ENCODE measurements at regions not wholly inside any gene's neighbourhood (a gene's known extent, or its start where the extent isn't known, plus 50 kb on each side); places are given as distances from the start of the nearest gene placed in this dataset.
"Not testable (repeated sequence)": the region's sequence is repeated elsewhere in the genome, so short reads cannot be mapped to it uniquely, and the experiment has no call there.

- no peak for DNase-seq
Observed at GRCh38 chr14:39722547-39723273, 290.5 kb upstream of the FBXO33 start.

GRCh38 chr14:39716987-39717570 lies 284.8 kb upstream of the FBXO33 start:
- DNase-seq: peak; percentile 60

GRCh38 chr14:39712293-39712999 lies 280.2 kb upstream of the FBXO33 start:
- no peak for DNase-seq

GRCh38 chr14:39704594-39704993 lies 272.4 kb upstream of the FBXO33 start:
- no peak for DNase-seq

GRCh38 chr14:39694341-39694740 lies 262.1 kb upstream of the FBXO33 start:
- DNase-seq: no peak

GRCh38 chr14:39683691-39684260 lies 251.5 kb upstream of the FBXO33 start:
- no peak for DNase-seq

- no peak for DNase-seq
Observed at GRCh38 chr14:39682582-39682981, 250.3 kb upstream of the FBXO33 start.

- no peak for DNase-seq
Observed at GRCh38 chr14:39681782-39682399, 249.7 kb upstream of the FBXO33 start.

- DNase-seq: no peak
Observed at GRCh38 chr14:39680777-39681176, 248.5 kb upstream of the FBXO33 start.

GRCh38 chr14:39673734-39674133 lies 241.5 kb upstream of the FBXO33 start:
- DNase-seq: peak; percentile 33

- DNase-seq: no peak
Observed at GRCh38 chr14:39673270-39673711, 241.1 kb upstream of the FBXO33 start.

- DNase-seq: no peak
Observed at GRCh38 chr14:39668449-39668848, 236.2 kb upstream of the FBXO33 start.

- no peak for DNase-seq
Observed at GRCh38 chr14:39666386-39666785, 234.2 kb upstream of the FBXO33 start.

- DNase-seq: no peak
Observed at GRCh38 chr14:39665075-39665475, 232.8 kb upstream of the FBXO33 start.

- no peak for DNase-seq
Observed at GRCh38 chr14:39664646-39665045, 232.4 kb upstream of the FBXO33 start.

GRCh38 chr14:39641224-39641623 lies 209.0 kb upstream of the FBXO33 start:
- DNase-seq: no peak

GRCh38 chr14:39639009-39639408 lies 206.8 kb upstream of the FBXO33 start:
- DNase-seq: not testable (repeated sequence)

GRCh38 chr14:39628087-39628486 lies 195.9 kb upstream of the FBXO33 start:
- no peak for DNase-seq

- DNase-seq: no peak
Observed at GRCh38 chr14:39626589-39627576, 194.7 kb upstream of the FBXO33 start.

- no peak for DNase-seq
Observed at GRCh38 chr14:39621678-39622077, 189.4 kb upstream of the FBXO33 start.

- DNase-seq: no peak
Observed at GRCh38 chr14:39621223-39621622, 189.0 kb upstream of the FBXO33 start.

- no peak for DNase-seq
Observed at GRCh38 chr14:39617537-39617936, 185.3 kb upstream of the FBXO33 start.

All from NCI-H2227 treated with DMSO at 0.1 percent for 48 hours (cell line).